Stimulated activated CD8-positive, alpha-beta memory T cell treated with anti-CD3 and anti-CD28 coated beads, Interleukin-4, amount 100 ng/mL, for 4 hours (primary cell): ENCODE measurements at regions not wholly inside any gene's neighbourhood (a gene's known extent, or its start where the extent isn't known, plus 50 kb on each side); places are given as distances from the start of the nearest gene placed in this dataset.
"Not testable (repeated sequence)": the region's sequence is repeated elsewhere in the genome, so short reads cannot be mapped to it uniquely, and the experiment has no call there.

Source experiments
- DNase-seq, 2 donors: peaks; one replicate each; pipeline ENCODE4 v3.0.0-alpha.2; 2020; ENCODE audit warnings: low read depth in 2 of 2, low spot score in 1 of 2

GRCh38 chr2:146576339-146577111 lies 1268.3 kb upstream of the ACVR2A start:
- DNase-seq: no peak

- no peak for DNase-seq
Observed at GRCh38 chr2:146572598-146572997, 1272.2 kb upstream of the ACVR2A start.

- no peak for DNase-seq
Observed at GRCh38 chr2:146561996-146562395, 1282.8 kb upstream of the ACVR2A start.

- DNase-seq: no peak
Observed at GRCh38 chr2:146547236-146547635, 1297.6 kb upstream of the ACVR2A start.

- no peak for DNase-seq
Observed at GRCh38 chr2:146544701-146545100, 1300.1 kb upstream of the ACVR2A start.

GRCh38 chr2:146541896-146542295 lies 1302.9 kb upstream of the ACVR2A start:
- DNase-seq: no peak

GRCh38 chr2:146540271-146540932 lies 1304.4 kb upstream of the ACVR2A start:
- DNase-seq: no peak

- DNase-seq: not testable (repeated sequence)
Observed at GRCh38 chr2:146539739-146540138, 1305.1 kb upstream of the ACVR2A start.

GRCh38 chr2:146537477-146537876 lies 1307.4 kb upstream of the ACVR2A start:
- DNase-seq: no peak

- DNase-seq: no peak
Observed at GRCh38 chr2:146532509-146533147, 1312.2 kb upstream of the ACVR2A start.

- DNase-seq: no peak
Observed at GRCh38 chr2:146532009-146532408, 1312.8 kb upstream of the ACVR2A start.

GRCh38 chr2:146530886-146531285 lies 1313.9 kb upstream of the ACVR2A start:
- DNase-seq: no peak

GRCh38 chr2:146527166-146527565 lies 1317.7 kb upstream of the ACVR2A start:
- DNase-seq: no peak

GRCh38 chr2:146523196-146523595 lies 1321.6 kb upstream of the ACVR2A start:
- no peak for DNase-seq

- DNase-seq: no peak
Observed at GRCh38 chr2:146506851-146507250, 1338.0 kb upstream of the ACVR2A start.

- DNase-seq: no peak
Observed at GRCh38 chr2:146503366-146503765, 1341.5 kb upstream of the ACVR2A start.

GRCh38 chr2:146496248-146496647 lies 1348.6 kb upstream of the ACVR2A start:
- no peak for DNase-seq

- no peak for DNase-seq
Observed at GRCh38 chr2:146489386-146489785, 1355.4 kb upstream of the ACVR2A start.

GRCh38 chr2:146481629-146482028 lies 1363.2 kb upstream of the ACVR2A start:
- no peak for DNase-seq

GRCh38 chr2:146477383-146477782 lies 1367.4 kb upstream of the ACVR2A start:
- no peak for DNase-seq

GRCh38 chr2:146468578-146468977 lies 1376.3 kb upstream of the ACVR2A start:
- no peak for DNase-seq

- DNase-seq: no peak
Observed at GRCh38 chr2:146467425-146467824, 1377.4 kb upstream of the ACVR2A start.
